ENCODE measurements at regions not wholly inside any gene's neighbourhood (a gene's known extent, or its start where the extent isn't known, plus 50 kb on each side); places are given as distances from the start of the nearest gene placed in this dataset.
"Not testable (repeated sequence)": the region's sequence is repeated elsewhere in the genome, so short reads cannot be mapped to it uniquely, and the experiment has no call there.

DNA sequence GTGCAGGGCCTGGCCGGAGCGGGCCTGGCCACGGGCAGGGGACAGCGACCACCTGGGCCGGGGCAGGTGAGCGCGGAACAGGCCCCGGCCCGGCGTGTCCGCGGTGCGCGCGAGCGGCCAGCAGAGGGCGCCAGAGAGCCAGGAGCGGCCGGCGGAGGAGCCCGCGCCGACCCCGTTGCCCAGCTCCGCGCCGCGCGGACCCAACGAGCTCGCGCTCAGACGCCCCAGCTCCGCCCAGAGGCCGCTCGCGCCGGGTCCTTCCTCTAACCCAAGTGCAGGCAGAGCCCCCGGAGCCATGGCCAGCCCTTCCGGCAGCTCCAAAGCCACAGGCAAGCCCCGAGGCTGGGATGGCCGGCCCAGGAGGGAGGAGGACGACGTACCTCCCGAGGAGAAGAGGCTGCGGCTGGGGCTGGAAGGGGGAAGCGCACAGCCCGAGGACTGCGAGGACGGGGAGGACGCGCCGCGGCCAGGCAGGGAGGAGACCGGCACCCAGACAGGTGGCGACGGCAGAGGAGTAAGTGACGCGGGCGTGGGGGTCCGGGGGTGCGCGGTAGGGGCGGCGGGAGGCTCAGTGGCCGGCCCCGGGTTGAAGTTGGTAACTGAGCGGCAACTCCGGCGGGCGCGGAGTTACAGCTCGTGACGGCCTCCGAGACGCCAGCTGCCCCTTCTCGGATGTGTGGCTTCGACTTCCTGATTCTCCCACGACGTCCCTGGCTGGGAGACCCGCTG, 88.1 kb downstream of the DEFB131A start:
- not testable (repeated sequence) for H4K8ac ChIP-seq (replicated peaks; ENCODE audit: insufficient read length, low read depth, low read length); H3K9me3 Mint-ChIP-seq; H2AFZ ChIP-seq (ENCODE audit: low read length); H3K27me3 ChIP-seq (ENCODE audit: insufficient read depth, low read length); H3K9me3 ChIP-seq (ENCODE audit: control insufficient read depth, low read depth, low read length); H3K23me2 ChIP-seq (ENCODE audit: insufficient read length, low read depth, low read length, poor library complexity, severe bottlenecking); H3K9ac ChIP-seq (ENCODE audit: extremely low read depth, insufficient read length, low read length); H3K79me2 ChIP-seq (ENCODE audit: insufficient read depth, low read length); H2BK20ac ChIP-seq (ENCODE audit: low read depth, low read length, poor library complexity, severe bottlenecking); H4K91ac ChIP-seq (ENCODE audit: insufficient read length, low read depth, low read length); H2AK5ac ChIP-seq (ENCODE audit: insufficient read length, low read length); H4K5ac ChIP-seq (ENCODE audit: insufficient read length, low read depth, low read length); H3K79me1 ChIP-seq (ENCODE audit: insufficient read depth, low read depth, low read length, poor library complexity, severe bottlenecking); H3T11ph ChIP-seq (ENCODE audit: low read length); H3K36me3 Mint-ChIP-seq (ENCODE audit: insufficient read depth in 1 of 3, low read depth in 3 of 3); H2BK15ac ChIP-seq (ENCODE audit: low read depth, low read length); H3K27ac ChIP-seq (ENCODE audit: insufficient read length, low read depth, low read length); H2BK5ac ChIP-seq (ENCODE audit: insufficient read length, low read length); H3K4ac ChIP-seq (ENCODE audit: low read depth, low read length); H3K4me1 ChIP-seq (ENCODE audit: insufficient read depth, low read length); H2BK12ac ChIP-seq (ENCODE audit: insufficient read length, low read depth, low read length); H3K56ac ChIP-seq (ENCODE audit: insufficient read length, low read depth, low read length); H4K20me1 ChIP-seq (ENCODE audit: control insufficient read depth, insufficient read depth, insufficient read length); H3K23ac ChIP-seq (ENCODE audit: insufficient read length, low read depth, low read length); H3K27ac Mint-ChIP-seq
- DNase-seq: peak; percentile 87
- Mint-ChIP-seq H3K4me1 (peaks cover 41 to 42% of the 10 kb centered on the region in 2 experiments), H3K4me3 (peak overlapping the region; percentile 76 to 80), H3K27me3 (ENCODE audit: low read depth) (peaks cover 46% of the 10 kb centered on the region)
- Histone ChIP-seq H3K18ac (ENCODE audit: insufficient read length, low read depth, low read length) (peak overlapping the region; percentile 79), H3K4me2 (ENCODE audit: insufficient read depth, insufficient read length, low read length) (peak overlapping the region; percentile 48), H2BK120ac (ENCODE audit: low read depth, low read length, poor library complexity, severe bottlenecking) (peak overlapping the region; percentile 67), H3K14ac (ENCODE audit: insufficient read depth, low read length) (peak overlapping the region; percentile 95)
- WGBS (ENCODE audit: extremely low coverage, insufficient read length, low lambda C conversion rate): no CpG with 5 or more reads among the region's 81 CpGs
- TF ChIP-seq, protein P1, sequence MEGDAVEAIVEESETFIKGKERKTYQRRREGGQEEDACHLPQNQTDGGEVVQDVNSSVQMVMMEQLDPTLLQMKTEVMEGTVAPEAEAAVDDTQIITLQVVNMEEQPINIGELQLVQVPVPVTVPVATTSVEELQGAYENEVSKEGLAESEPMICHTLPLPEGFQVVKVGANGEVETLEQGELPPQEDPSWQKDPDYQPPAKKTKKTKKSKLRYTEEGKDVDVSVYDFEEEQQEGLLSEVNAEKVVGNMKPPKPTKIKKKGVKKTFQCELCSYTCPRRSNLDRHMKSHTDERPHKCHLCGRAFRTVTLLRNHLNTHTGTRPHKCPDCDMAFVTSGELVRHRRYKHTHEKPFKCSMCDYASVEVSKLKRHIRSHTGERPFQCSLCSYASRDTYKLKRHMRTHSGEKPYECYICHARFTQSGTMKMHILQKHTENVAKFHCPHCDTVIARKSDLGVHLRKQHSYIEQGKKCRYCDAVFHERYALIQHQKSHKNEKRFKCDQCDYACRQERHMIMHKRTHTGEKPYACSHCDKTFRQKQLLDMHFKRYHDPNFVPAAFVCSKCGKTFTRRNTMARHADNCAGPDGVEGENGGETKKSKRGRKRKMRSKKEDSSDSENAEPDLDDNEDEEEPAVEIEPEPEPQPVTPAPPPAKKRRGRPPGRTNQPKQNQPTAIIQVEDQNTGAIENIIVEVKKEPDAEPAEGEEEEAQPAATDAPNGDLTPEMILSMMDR (conservative IDR thresholded peaks at IDR 0.05): peak; percentile 81

DNA sequence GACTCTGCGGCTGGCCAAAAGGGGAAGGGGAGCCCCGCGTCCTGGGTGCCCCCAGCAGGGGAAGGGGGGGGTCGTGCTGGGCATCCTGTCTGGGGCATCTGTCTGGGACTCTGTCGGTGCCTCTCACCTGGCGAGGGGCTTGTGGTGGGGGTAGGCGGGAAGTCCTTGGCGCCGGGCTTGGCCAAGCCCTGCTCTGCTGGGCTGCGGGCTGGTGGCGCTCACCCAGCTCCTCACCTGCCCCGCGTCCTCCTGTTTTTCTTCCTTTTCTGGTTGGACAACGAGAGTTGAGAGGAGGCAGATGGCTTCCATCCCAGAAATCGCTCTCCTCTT, 88.6 kb downstream of the DEFB131A start:
- not testable (repeated sequence) for H3K27me3 ChIP-seq (ENCODE audit: insufficient read depth, low read length); H2BK20ac ChIP-seq (ENCODE audit: low read depth, low read length, poor library complexity, severe bottlenecking); H3K4me1 ChIP-seq (ENCODE audit: insufficient read depth, low read length); H4K91ac ChIP-seq (ENCODE audit: insufficient read length, low read depth, low read length); H2BK15ac ChIP-seq (ENCODE audit: low read depth, low read length); H3K14ac ChIP-seq (ENCODE audit: insufficient read depth, low read length); H3K27ac ChIP-seq (ENCODE audit: insufficient read length, low read depth, low read length); H3K56ac ChIP-seq (ENCODE audit: insufficient read length, low read depth, low read length); H3K9ac ChIP-seq (ENCODE audit: extremely low read depth, insufficient read length, low read length); H4K20me1 ChIP-seq (ENCODE audit: control insufficient read depth, insufficient read depth, insufficient read length); H3T11ph ChIP-seq (ENCODE audit: low read length); H2BK12ac ChIP-seq (ENCODE audit: insufficient read length, low read depth, low read length); H3K23me2 ChIP-seq (ENCODE audit: insufficient read length, low read depth, low read length, poor library complexity, severe bottlenecking); H4K8ac ChIP-seq (replicated peaks; ENCODE audit: insufficient read length, low read depth, low read length); H3K9me3 Mint-ChIP-seq; H3K23ac ChIP-seq (ENCODE audit: insufficient read length, low read depth, low read length); H2BK120ac ChIP-seq (ENCODE audit: low read depth, low read length, poor library complexity, severe bottlenecking); H3K79me2 ChIP-seq (ENCODE audit: insufficient read depth, low read length); H3K9me3 ChIP-seq (ENCODE audit: control insufficient read depth, low read depth, low read length); H2AK5ac ChIP-seq (ENCODE audit: insufficient read length, low read length); H2AFZ ChIP-seq (ENCODE audit: low read length); H3K27ac Mint-ChIP-seq; H3K4ac ChIP-seq (ENCODE audit: low read depth, low read length); H4K5ac ChIP-seq (ENCODE audit: insufficient read length, low read depth, low read length); H2BK5ac ChIP-seq (ENCODE audit: insufficient read length, low read length); H3K79me1 ChIP-seq (ENCODE audit: insufficient read depth, low read depth, low read length, poor library complexity, severe bottlenecking); H3K18ac ChIP-seq (ENCODE audit: insufficient read length, low read depth, low read length)
- Mint-ChIP-seq H3K4me1 (peaks cover 44 to 47% of the 10 kb centered on the region in 2 experiments), H3K27me3 (ENCODE audit: low read depth) (peaks cover 46% of the 10 kb centered on the region), H3K4me3 (peak overlapping the region; percentile 76 to 80), H3K36me3 (ENCODE audit: insufficient read depth in 1 of 3, low read depth in 3 of 3) (peaks cover 0 to 10% (median 0%) of the 10 kb centered on the region in 3 experiments; a peak in 3 of 7 replicates)
- WGBS (ENCODE audit: extremely low coverage, insufficient read length, low lambda C conversion rate): no CpG with 5 or more reads among the region's 15 CpGs
- DNase-seq: peak; percentile 45
- peak overlapping the region; percentile 48 for H3K4me2 ChIP-seq (ENCODE audit: insufficient read depth, insufficient read length, low read length)

Data from H9 (cell line).